WI38 (cell line): ENCODE measurements at regions not wholly inside any gene's neighbourhood (a gene's known extent, or its start where the extent isn't known, plus 50 kb on each side); places are given as distances from the start of the nearest gene placed in this dataset.
"Not testable (repeated sequence)": the region's sequence is repeated elsewhere in the genome, so short reads cannot be mapped to it uniquely, and the experiment has no call there.

ENCODE experiments used
- H3K4me3 ChIP-seq: 2 replicates; pipeline ENCODE4 v1.5.1; 2011; ENCODE audit warnings: low read depth, mild to moderate bottlenecking, control low read depth, low read length
- CTCF ChIP-seq: IDR thresholded peaks from 2 replicates; pipeline ENCODE4 v1.5.1; 2012; ENCODE audit warnings: low read depth, mild to moderate bottlenecking, control low read depth, low read length

DNA sequence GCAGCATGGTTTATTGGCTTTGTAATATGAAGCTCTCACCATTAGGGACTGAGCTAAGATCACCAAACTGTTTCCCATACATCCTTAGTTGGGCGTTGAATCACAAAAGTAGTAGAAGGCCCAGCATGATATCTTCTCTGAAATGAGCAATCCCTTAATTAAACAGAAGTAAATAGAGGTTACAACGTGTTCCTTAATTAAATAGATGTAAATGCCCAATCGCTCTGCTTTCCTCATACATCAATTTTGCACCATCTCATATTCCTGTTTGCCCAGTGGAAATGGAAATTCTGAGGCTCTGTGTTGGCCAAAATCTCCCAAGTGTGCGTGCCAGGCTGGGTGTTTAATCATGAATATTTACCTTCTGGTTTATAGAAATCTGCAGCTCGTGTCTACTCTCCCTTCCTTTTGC lies 107.4 kb upstream of the FOXB1 start:
- H3K4me3 ChIP-seq = no peak overlapping the region
- no peak for TF ChIP-seq CTCF

- H3K4me3 ChIP-seq = no peak overlapping the region
- TF ChIP-seq CTCF = no peak
Observed at GRCh38 chr15:59894835-59895234, 109.3 kb upstream of the FOXB1 start.

GRCh38 chr15:59892985-59893384 lies 111.1 kb upstream of the FOXB1 start:
- no peak for TF ChIP-seq CTCF

DNA sequence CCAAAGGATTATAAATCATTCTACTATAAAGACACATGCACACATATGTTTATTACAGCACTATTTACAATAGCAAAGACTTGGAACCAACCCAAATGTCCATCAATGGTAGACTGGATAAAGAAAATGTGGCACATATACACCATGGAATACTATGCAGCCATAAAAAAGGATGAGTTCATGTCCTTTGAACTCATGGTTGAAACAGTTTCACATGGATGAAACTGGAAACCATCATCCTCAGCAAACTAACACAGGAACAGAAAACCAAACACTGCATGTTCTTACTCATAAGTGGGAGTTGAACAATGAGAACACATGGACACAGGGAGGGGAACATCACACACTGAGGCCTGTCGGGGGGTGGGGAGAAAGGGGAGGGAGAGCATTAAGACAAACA lies 116.2 kb upstream of the FOXB1 start:
- H3K4me3 ChIP-seq = not testable (repeated sequence)

More at GRCh38 chr15:59892985-59893384, 111.1 kb upstream of the FOXB1 start:
- H3K4me3 ChIP-seq = no peak overlapping the region

DNA sequence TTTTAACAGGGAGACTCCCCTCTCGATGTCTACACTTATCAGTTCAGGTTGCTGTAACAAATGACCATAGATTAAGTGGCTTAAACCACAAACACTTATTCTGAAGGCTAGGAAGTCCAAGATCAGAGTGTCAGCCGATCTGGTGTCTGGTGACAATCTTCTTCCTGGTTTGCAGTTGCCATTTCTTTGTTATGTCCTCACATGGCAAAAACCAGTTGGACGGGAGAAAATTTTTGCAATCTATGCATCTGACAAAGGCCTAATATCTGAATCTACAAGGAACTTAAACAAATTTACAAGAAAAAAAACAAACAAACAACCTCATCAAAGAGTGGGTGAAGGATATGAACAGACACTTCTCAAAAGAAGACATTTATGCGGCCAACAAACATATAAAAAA lies 116.9 kb upstream of the FOXB1 start:
- H3K4me3 ChIP-seq = no peak overlapping the region
- no peak for TF ChIP-seq CTCF

DNA sequence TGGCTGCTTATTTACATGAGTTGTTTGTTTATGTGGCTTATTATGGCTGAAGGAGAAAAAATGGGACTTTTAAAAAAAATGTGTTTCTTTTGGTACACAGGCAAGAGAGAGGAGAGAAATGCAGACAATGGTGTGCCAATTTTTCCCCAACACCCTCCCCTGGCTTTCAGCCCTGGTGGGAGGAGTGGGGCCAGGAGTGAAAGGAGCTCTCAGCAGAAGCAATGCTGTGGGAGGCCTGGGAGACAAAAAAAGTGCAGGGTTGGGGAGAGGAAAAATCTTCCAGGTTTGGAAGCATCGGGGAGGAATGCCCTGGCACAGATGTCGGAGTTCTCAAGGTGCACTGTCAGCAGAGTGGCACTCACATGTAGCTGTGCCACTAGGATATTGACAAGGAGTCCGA lies 117.7 kb upstream of the FOXB1 start:
- no peak overlapping the region for H3K4me3 ChIP-seq
- TF ChIP-seq CTCF = no peak

- TF ChIP-seq CTCF = no peak
- H3K4me3 ChIP-seq = no peak overlapping the region
Observed at GRCh38 chr15:59885832-59886231, 118.3 kb upstream of the FOXB1 start.

GRCh38 chr15:59879506-59880265 lies 124.4 kb upstream of the FOXB1 start:
- no peak for TF ChIP-seq CTCF
- no peak overlapping the region for H3K4me3 ChIP-seq
